ENCODE measurements at regions not wholly inside any gene's neighbourhood (a gene's known extent, or its start where the extent isn't known, plus 50 kb on each side); places are given as distances from the start of the nearest gene placed in this dataset.

GRCh38 chr18:52222211-52222610, 117.8 kb upstream of the DCC start:
- H3K4me3 Mint-ChIP-seq: no peak overlapping the region
- no peaks in the 10 kb centered on the region for H3K27me3 ChIP-seq (ENCODE audit: control insufficient read depth in 2 of 2, insufficient read depth in 2 of 2, low read length in 2 of 2)
- no peaks in the 10 kb centered on the region for H3K27me3 Mint-ChIP-seq
- ChIA-PET CTCF (no interaction called here), POLR2A (no interaction called here)
- DNase-seq: no peak
- no peak for ATAC-seq
- H3K36me3 Mint-ChIP-seq: no peaks in the 10 kb centered on the region
- no peak overlapping the region for H3K27ac Mint-ChIP-seq
- peaks cover 0 to 7% (median 0%) of the 10 kb centered on the region in 11 donors for H3K9me3 Mint-ChIP-seq
- intact Hi-C loops (cut with micrococcal nuclease): no loop called here
- H3K27ac ChIP-seq (ENCODE audit: low read depth, low read length): no peak overlapping the region
- no peaks in the 10 kb centered on the region for H3K36me3 ChIP-seq (ENCODE audit: control insufficient read depth in 2 of 3, insufficient read depth in 3 of 3, low read length in 3 of 3)
- H3K9me3 ChIP-seq (ENCODE audit: control insufficient read depth in 2 of 3, low read length in 3 of 3): no peaks in the 10 kb centered on the region
- H3K4me1 ChIP-seq (ENCODE audit: control insufficient read depth in 2 of 2, insufficient read depth in 2 of 2, low read length in 2 of 2): no peaks in the 10 kb centered on the region
- H3K4me3 ChIP-seq (ENCODE audit: low read length): no peak overlapping the region
- no peaks in the 10 kb centered on the region for H3K4me1 Mint-ChIP-seq

DNA sequence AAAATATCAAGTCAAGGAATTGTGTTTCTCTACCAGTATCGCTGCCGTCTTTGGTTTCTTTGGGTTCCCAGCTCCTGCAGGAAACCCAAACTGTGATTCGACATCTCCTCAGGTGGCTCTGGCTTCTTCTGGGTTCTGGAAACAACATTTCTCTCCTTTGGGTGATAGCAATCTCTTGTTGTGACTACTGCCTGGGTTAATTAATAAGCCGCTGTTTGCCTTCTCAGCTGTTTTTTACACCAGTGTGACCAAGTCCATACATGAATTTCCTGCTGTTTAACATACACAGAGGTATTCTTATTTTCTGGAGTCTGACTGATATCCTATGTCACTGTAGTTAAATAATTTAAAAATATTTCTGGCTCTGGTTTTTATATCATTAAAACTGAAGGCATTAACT, 112.5 kb upstream of the DCC start:
- no peaks in the 10 kb centered on the region for H3K36me3 Mint-ChIP-seq

DNA sequence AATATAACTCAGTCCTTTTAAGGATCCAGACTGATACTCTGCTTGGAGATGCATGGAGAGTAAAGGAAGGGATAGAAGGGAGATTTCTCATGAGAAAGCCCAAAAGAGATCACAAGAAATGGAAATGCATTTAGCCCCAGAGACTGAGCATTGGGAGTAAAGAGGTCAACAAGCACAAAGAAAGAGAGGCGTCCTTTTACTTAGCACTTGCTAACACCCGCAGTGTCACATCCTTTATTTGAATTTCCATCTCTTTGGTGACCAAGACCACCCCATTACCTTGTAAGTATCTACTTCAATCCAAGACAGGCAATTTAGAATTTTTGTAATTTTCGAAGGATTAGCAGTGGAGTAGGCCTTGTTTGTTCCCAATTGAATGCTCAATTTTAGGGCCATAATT, 111.8 kb upstream of the DCC start:
- CTCF ChIA-PET: no interaction called here

More for the DNA sequence above, 112.5 kb upstream of the DCC start:
- H3K36me3 ChIP-seq (ENCODE audit: control insufficient read depth in 2 of 3, insufficient read depth in 3 of 3, low read length in 3 of 3): no peaks in the 10 kb centered on the region
- H3K27me3 ChIP-seq (ENCODE audit: control insufficient read depth in 2 of 2, insufficient read depth in 2 of 2, low read length in 2 of 2): no peaks in the 10 kb centered on the region
- Mint-ChIP-seq H3K9me3 (peaks cover 0 to 9% (median under 1%) of the 10 kb centered on the region in 11 donors), H3K4me1 (no peaks in the 10 kb centered on the region), H3K27ac (no peak overlapping the region), H3K4me3 (no peak overlapping the region), H3K27me3 (peaks cover 0 to 4% (median 0%) of the 10 kb centered on the region in 5 donors)
- intact Hi-C loops (cut with micrococcal nuclease): no loop called here
- DNase-seq: no peak
- CTCF ChIA-PET: no interaction called here
- POLR2A ChIA-PET: no interaction called here
- no peaks in the 10 kb centered on the region for H3K4me1 ChIP-seq (ENCODE audit: control insufficient read depth in 2 of 2, insufficient read depth in 2 of 2, low read length in 2 of 2)
- H3K27ac ChIP-seq (ENCODE audit: low read depth, low read length): no peak overlapping the region
- H3K4me3 ChIP-seq (ENCODE audit: low read length): no peak overlapping the region
- no peak for ATAC-seq
- H3K9me3 ChIP-seq (ENCODE audit: control insufficient read depth in 2 of 3, low read length in 3 of 3): no peaks in the 10 kb centered on the region

DNA sequence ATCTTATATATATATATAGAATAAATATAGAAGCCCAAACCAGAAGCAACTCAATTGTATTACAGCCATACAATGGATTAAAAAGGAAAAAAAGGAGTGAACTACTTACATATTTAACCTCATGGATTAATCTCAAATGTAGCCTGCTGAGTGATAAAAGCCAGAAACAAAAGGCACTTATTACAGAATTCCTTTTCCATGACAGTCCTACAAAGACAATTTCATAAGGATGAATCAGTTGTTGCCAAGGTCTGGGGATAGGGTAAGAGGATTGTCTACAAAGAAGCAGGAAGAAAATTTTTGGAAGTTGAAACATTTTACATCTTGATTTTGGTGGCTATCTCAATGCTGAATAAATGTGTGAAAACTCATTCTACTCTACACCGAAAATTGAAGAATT, 103.9 kb upstream of the DCC start:
- H3K4me1 ChIP-seq (ENCODE audit: control insufficient read depth in 2 of 2, insufficient read depth in 2 of 2, low read length in 2 of 2): no peaks in the 10 kb centered on the region
- Mint-ChIP-seq H3K9me3 (peaks cover 0 to 21% (median 3%) of the 10 kb centered on the region in 11 donors), H3K27me3 (peaks cover 0 to 4% (median 0%) of the 10 kb centered on the region in 5 donors), H3K36me3 (no peaks in the 10 kb centered on the region), H3K4me1 (no peaks in the 10 kb centered on the region), H3K4me3 (no peak overlapping the region), H3K27ac (no peak overlapping the region)
- ChIA-PET CTCF (no interaction called here), POLR2A (no interaction called here)
- intact Hi-C loops (cut with micrococcal nuclease): no loop called here
- ATAC-seq (no peak), DNase-seq (no peak)
- H3K27ac ChIP-seq (ENCODE audit: low read depth, low read length): no peak overlapping the region
- no peaks in the 10 kb centered on the region for H3K9me3 ChIP-seq (ENCODE audit: control insufficient read depth in 2 of 3, low read length in 3 of 3)
- no peaks in the 10 kb centered on the region for H3K36me3 ChIP-seq (ENCODE audit: control insufficient read depth in 2 of 3, insufficient read depth in 3 of 3, low read length in 3 of 3)
- no peaks in the 10 kb centered on the region for H3K27me3 ChIP-seq (ENCODE audit: control insufficient read depth in 2 of 2, insufficient read depth in 2 of 2, low read length in 2 of 2)
- no peak overlapping the region for H3K4me3 ChIP-seq (ENCODE audit: low read length)

More for the DNA sequence above, 111.8 kb upstream of the DCC start:
- no peak overlapping the region for H3K27ac Mint-ChIP-seq
- H3K36me3 Mint-ChIP-seq: no peaks in the 10 kb centered on the region
- no peaks in the 10 kb centered on the region for H3K4me1 Mint-ChIP-seq
- no peak for ATAC-seq
- peaks cover 0 to 9% (median 2%) of the 10 kb centered on the region in 11 donors for H3K9me3 Mint-ChIP-seq
- no peak for DNase-seq
- Histone ChIP-seq H3K4me3 (ENCODE audit: low read length) (no peak overlapping the region), H3K27me3 (ENCODE audit: control insufficient read depth in 2 of 2, insufficient read depth in 2 of 2, low read length in 2 of 2) (no peaks in the 10 kb centered on the region), H3K4me1 (ENCODE audit: control insufficient read depth in 2 of 2, insufficient read depth in 2 of 2, low read length in 2 of 2) (no peaks in the 10 kb centered on the region), H3K9me3 (ENCODE audit: control insufficient read depth in 2 of 3, low read length in 3 of 3) (no peaks in the 10 kb centered on the region), H3K27ac (ENCODE audit: low read depth, low read length) (no peak overlapping the region), H3K36me3 (ENCODE audit: control insufficient read depth in 2 of 3, insufficient read depth in 3 of 3, low read length in 3 of 3) (no peaks in the 10 kb centered on the region)
- intact Hi-C loops (cut with micrococcal nuclease): no loop called here
- peaks cover 0 to 4% (median 0%) of the 10 kb centered on the region in 5 donors for H3K27me3 Mint-ChIP-seq
- POLR2A ChIA-PET: no interaction called here
- H3K4me3 Mint-ChIP-seq: no peak overlapping the region

DNA sequence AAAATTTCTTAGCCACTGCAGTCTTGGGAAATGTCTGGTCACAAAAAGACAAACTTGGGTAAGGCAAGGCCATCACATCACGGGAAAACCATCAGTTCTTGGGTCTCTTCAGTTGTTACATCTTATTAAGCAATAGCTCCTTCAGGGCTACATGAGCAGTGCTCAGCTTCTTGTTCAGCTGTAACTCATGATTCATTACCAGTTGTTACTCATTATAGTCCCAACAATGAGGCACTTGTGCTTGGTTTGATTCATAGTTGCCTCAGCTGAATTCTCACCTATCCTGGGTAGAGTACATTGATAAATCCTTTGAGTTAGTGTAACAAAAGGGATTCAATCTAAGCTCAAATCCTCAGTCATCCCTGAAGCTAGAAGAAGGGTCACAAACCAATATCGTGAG, 102.4 kb upstream of the DCC start:
- no peaks in the 10 kb centered on the region for H3K4me1 Mint-ChIP-seq
- intact Hi-C loops (cut with micrococcal nuclease): no loop called here
- peaks cover 0 to 12% (median 3%) of the 10 kb centered on the region in 11 donors for H3K9me3 Mint-ChIP-seq
- H3K4me3 Mint-ChIP-seq: no peak overlapping the region
- POLR2A ChIA-PET: no interaction called here
- no peaks in the 10 kb centered on the region for H3K36me3 Mint-ChIP-seq
- Histone ChIP-seq H3K9me3 (ENCODE audit: control insufficient read depth in 2 of 3, low read length in 3 of 3) (no peaks in the 10 kb centered on the region), H3K36me3 (ENCODE audit: control insufficient read depth in 2 of 3, insufficient read depth in 3 of 3, low read length in 3 of 3) (no peaks in the 10 kb centered on the region), H3K27me3 (ENCODE audit: control insufficient read depth in 2 of 2, insufficient read depth in 2 of 2, low read length in 2 of 2) (no peaks in the 10 kb centered on the region), H3K4me3 (ENCODE audit: low read length) (no peak overlapping the region), H3K27ac (ENCODE audit: low read depth, low read length) (no peak overlapping the region), H3K4me1 (ENCODE audit: control insufficient read depth in 2 of 2, insufficient read depth in 2 of 2, low read length in 2 of 2) (no peaks in the 10 kb centered on the region)
- no peak overlapping the region for H3K27ac Mint-ChIP-seq
- H3K27me3 Mint-ChIP-seq: no peaks in the 10 kb centered on the region
- CTCF ChIA-PET: no interaction called here
- ATAC-seq (no peak), DNase-seq (no peak)

DNA sequence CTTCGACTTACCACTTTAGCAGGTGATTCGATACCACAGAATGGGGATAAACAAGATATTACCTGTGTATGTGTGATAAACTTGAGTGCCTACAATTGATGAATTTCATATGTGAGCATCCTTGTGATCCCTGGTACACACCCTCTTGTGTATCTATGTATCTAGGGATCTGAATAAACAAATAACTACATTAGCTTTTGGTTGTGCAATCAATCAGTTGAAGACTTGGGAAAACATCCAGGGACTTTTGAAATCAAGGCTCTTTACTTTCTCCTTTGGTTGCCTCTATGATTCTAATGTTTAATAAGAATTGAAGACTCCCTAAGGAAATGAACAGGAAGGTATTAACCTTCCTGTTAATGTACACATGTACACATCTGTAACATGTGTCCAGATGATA, 97.3 kb upstream of the DCC start:
- peaks cover 1 to 14% (median 5%) of the 10 kb centered on the region in 11 donors for H3K9me3 Mint-ChIP-seq
- H3K27ac Mint-ChIP-seq: no peak overlapping the region
- no peak overlapping the region for H3K27ac ChIP-seq (ENCODE audit: low read depth, low read length)
- CTCF ChIA-PET: no interaction called here
- no peaks in the 10 kb centered on the region for H3K4me1 Mint-ChIP-seq
- H3K36me3 ChIP-seq (ENCODE audit: control insufficient read depth in 2 of 3, insufficient read depth in 3 of 3, low read length in 3 of 3): no peaks in the 10 kb centered on the region
- ATAC-seq (no peak), DNase-seq (no peak)
- H3K9me3 ChIP-seq (ENCODE audit: control insufficient read depth in 2 of 3, low read length in 3 of 3): no peaks in the 10 kb centered on the region
- no peak overlapping the region for H3K4me3 Mint-ChIP-seq
- H3K4me3 ChIP-seq (ENCODE audit: low read length): no peak overlapping the region
- H3K27me3 Mint-ChIP-seq: no peaks in the 10 kb centered on the region
- H3K4me1 ChIP-seq (ENCODE audit: control insufficient read depth in 2 of 2, insufficient read depth in 2 of 2, low read length in 2 of 2): no peaks in the 10 kb centered on the region
- intact Hi-C loops (cut with micrococcal nuclease): no loop called here
- no peaks in the 10 kb centered on the region for H3K36me3 Mint-ChIP-seq
- POLR2A ChIA-PET: no interaction called here
- H3K27me3 ChIP-seq (ENCODE audit: control insufficient read depth in 2 of 2, insufficient read depth in 2 of 2, low read length in 2 of 2): no peaks in the 10 kb centered on the region

GRCh38 chr18:52244658-52245057, 95.3 kb upstream of the DCC start:
- CTCF ChIA-PET: no interaction called here
- Mint-ChIP-seq H3K4me1 (no peaks in the 10 kb centered on the region), H3K4me3 (no peak overlapping the region), H3K27ac (no peak overlapping the region), H3K9me3 (peaks cover 0 to 10% (median 4%) of the 10 kb centered on the region in 11 donors), H3K36me3 (no peaks in the 10 kb centered on the region), H3K27me3 (no peaks in the 10 kb centered on the region)
- POLR2A ChIA-PET: no interaction called here
- H3K4me1 ChIP-seq (ENCODE audit: control insufficient read depth in 2 of 2, insufficient read depth in 2 of 2, low read length in 2 of 2): no peaks in the 10 kb centered on the region
- no peaks in the 10 kb centered on the region for H3K9me3 ChIP-seq (ENCODE audit: control insufficient read depth in 2 of 3, low read length in 3 of 3)
- ATAC-seq: no peak
- H3K36me3 ChIP-seq (ENCODE audit: control insufficient read depth in 2 of 3, insufficient read depth in 3 of 3, low read length in 3 of 3): no peaks in the 10 kb centered on the region
- no peak for DNase-seq
- intact Hi-C loops (cut with micrococcal nuclease): no loop called here
- no peaks in the 10 kb centered on the region for H3K27me3 ChIP-seq (ENCODE audit: control insufficient read depth in 2 of 2, insufficient read depth in 2 of 2, low read length in 2 of 2)
- H3K4me3 ChIP-seq (ENCODE audit: low read length): no peak overlapping the region
- H3K27ac ChIP-seq (ENCODE audit: low read depth, low read length): no peak overlapping the region
